HS-5 (cell line): ENCODE measurements at regions not wholly inside any gene's neighbourhood (a gene's known extent, or its start where the extent isn't known, plus 50 kb on each side); places are given as distances from the start of the nearest gene placed in this dataset.
"Not testable (repeated sequence)": the region's sequence is repeated elsewhere in the genome, so short reads cannot be mapped to it uniquely, and the experiment has no call there.

Experiments
- DNase-seq: peaks from one replicate; pipeline ENCODE4 v3.0.0-alpha.2; 2012; ENCODE audit warnings: low read depth

DNA sequence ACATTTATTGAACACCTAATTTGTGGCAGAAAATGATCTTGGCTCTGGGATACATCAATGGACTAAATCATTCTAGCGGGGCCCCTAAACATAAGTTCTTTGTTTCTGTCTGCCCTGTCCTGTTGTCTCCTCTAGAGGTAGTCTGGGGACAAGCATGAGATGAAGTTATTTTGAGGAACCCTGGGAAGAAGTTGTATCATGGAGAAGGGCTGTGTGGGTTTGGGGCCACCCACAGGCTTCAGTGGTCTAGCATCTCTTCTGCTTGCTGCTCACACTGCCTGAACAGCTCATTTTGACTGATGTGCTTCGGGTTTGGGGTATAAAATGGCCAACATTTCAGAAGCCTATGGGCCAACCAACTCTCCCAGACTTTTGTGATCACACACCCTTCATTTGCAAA lies 50.3 kb upstream of the OSBPL11 start:
- DNase-seq, result no peak

DNA sequence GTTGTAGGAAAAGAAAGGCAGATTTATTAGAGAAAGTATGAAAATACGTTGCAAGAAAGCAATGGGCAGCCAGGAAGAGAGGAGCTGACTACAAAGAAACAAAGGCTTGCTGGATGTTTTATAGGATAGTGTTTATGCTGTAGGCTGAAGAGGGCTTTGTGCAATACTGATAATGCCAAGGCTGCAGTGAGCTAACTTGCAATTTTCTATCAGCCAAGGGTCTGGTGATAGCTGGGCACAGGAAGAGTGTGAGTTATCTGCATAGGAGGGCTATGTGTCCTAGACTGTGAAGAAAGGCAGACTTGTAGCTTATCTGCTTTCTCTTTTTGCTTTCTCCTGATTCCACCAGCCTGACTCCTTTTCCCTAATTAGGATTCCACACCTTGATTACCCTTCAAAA lies 51.3 kb upstream of the OSBPL11 start:
- DNase-seq, result no peak

DNA sequence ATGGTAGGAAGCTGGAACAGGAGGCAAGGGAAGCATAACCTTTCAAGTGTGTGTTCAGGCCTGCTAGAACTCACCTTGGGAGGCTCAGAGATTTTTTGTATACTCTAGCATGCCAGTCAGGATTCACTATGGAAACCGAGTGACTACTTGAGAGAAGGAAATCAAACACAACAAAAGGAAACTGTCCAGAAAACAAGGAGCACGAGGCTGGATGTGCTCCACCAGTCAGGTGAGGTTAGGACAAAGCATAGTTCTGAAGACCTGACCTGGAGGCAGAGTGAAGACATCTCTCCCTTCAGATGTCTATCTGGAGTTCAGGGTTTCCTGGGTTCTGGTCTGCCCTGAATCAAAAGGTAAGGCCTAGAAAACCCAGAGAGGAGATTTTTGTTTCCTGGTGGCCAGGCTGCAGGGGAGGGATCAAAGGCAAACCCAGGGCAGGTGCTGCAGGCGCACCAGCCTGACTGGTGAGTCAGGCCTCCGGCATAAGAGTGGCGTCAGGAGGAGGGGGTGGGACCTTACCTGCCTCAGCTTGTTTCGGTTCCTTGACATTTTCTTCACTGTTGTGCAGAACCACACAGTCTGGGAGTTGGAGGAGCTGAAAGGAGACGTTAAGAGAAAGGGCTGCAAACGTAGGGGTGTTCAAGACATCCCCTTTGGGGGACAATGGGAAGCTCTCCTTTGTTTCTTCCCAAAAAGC lies 52.2 kb upstream of the OSBPL11 start:
- no peak for DNase-seq

DNA sequence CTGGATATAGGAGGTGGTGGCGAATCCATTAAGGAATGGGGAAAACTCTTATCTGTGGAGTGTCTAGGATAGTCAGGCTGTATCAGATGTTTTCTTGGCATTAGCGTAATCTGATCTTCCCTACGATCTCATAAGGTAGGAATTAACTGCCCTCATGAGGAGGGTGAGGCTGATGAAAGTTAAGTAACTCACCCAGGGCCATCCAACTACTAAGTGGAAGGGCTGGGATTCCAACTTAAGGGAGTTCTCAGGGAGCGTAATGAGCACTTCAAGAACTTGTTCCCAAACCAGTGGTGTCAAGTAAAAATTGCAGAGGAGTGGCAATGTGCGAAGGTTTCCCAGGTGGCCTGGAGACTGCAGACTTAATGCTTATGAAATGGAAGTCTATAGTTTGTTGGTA lies 55.9 kb upstream of the OSBPL11 start:
- DNase-seq, result peak; percentile 26

DNA sequence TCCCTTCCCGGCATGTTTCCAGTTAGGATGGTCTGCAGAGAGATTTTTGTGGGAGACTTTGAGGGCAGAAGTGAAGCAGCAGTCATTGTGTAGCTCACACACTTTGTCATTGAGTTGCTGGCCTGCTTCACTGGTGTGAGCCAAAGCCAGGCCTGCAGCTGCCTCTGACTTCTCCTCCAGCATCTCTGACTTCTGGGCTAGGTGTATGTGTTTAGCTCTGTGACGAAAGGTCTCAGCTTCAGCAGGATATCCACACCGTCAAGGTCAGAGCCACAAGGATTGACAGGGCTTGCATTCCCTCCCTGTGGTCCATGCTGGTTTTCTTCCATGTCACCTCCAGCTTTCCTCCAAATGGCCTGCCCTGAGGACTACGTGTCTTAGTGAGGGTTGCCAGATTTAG lies 57.1 kb upstream of the OSBPL11 start:
- no peak for DNase-seq

DNA sequence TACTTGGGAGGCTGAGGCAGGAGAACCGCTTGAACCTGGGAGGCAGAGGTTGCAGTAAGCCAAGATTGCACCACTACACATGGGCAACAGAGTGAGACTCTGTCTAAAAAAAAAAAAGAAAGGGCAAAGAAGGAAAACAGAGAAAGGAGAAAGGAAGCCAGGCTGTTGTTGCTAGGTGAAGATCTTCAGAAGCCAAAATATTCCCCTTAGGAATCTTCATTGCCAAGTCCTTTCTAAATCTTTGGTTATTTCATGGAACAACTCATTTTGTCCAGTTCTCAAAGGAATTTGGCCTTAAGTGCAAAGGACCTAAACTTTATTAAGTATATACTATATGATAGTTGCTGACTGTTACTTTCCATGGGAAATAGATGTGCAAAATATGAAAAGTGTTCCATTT lies 59.2 kb upstream of the OSBPL11 start:
- DNase-seq, result no peak

DNA sequence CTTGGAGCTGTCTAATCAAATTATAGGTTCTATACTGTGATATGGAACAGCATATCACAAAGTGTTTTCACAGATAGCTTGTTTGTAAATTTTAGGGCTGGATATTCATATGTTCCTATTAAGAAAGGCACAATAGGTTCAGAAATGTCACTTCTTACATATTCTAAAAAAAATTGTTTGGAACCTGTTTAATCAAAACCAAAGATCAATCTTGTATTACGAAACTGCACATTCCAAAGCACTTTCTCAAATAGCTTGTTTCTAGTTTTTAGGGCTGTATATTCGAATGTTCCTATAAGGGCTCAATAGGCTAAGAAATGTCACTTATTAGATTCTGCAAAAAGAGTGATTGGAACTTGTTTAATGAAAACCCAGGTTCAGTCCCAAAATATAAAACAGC lies 67.4 kb upstream of the OSBPL11 start:
- DNase-seq, result peak; percentile 36

DNA sequence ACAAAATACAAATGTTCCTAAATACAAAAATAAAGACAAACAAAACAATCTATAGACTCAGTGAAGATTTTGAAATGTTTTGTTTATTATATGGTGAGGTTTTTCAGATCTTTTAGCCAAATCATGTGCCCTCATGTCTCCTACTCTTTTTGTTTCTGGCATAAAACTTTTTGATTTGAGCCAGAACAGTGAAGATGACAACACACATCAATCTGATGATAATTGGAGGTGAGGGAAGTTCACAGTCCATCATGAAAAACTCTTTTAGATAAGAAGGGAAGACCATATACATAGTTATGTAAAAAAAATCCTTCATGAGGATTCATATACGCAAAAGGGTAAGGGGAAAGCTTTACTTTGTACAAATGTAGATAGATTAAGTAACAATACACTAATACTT lies 75.1 kb upstream of the OSBPL11 start:
- DNase-seq, result no peak

DNA sequence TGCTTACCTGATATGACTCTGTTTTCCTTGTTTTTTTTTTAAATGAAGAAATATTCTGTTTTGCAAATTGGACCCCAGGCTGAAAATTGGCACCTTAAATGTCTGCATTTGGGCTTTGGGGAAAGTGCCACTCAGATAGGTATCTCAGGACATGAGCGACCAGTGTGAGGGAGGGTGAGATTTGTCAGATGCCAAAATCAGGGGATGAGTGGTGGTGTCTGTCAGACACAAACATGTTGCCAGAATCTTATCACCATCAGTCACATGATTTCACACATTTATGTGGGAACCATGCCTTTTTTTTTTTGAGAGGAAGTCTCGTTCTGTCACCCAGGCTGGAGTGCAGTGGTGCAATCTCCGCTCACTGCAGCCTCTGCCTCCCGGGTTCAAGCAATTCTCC lies 75.6 kb upstream of the OSBPL11 start:
- no peak for DNase-seq

DNA sequence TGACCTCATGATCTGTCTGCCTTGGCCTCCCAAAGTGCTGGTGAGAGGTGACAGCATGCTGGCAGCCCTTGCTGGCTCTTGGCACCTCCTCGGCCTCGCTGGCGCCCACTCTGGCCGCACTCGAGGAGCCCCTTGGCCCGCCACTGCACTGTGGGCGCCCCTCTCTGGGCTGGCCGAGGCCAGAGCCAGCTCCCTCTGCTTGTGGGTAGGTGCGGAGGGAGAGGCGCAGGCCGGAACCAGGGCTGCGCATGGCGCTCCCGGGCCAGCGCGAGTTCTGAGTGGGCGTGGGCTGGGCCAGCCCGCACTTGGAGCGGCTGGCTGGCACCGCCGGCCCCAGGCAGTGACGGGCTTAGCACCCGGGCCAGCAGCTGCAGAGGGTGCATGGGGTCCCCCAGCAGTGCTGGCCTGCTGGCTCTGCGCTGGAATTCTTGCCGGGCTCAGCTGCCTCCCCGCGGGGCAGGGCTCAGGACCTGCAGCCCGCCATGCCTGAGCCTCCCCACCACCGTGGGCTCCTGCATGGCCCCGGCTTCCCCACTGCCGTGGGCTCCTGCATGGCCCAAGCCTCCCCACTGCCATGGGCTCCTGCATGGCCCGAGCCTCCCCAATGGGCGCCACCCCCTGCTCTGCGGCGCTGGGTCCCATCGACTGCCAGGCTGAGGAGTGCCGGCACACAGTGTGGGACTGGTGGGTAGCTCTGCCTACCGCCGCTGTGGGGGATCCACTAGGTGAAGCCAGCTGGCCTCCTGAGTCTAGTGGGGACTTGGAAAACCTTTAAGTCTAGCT lies 76.4 kb upstream of the OSBPL11 start:
- no peak for DNase-seq

DNA sequence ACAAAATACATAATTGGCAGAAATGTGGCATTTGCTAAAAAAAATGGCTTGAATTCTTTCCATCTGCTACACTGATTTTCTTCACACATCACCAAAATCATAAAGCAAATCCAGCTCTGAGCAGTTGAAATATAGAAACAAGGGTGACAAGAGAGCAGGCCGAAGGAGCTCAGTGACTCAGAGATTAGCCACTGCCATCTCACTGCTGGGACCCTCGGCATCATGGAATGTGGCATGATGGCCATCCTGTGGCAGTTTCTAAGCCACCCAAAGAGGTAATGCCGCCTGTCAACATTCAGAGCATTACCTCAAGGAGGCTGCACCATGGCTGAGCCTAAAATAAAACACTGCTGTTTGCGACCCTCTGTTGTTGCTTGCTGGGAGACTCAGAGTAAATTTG lies 80.5 kb upstream of the OSBPL11 start:
- DNase-seq, result no peak

DNA sequence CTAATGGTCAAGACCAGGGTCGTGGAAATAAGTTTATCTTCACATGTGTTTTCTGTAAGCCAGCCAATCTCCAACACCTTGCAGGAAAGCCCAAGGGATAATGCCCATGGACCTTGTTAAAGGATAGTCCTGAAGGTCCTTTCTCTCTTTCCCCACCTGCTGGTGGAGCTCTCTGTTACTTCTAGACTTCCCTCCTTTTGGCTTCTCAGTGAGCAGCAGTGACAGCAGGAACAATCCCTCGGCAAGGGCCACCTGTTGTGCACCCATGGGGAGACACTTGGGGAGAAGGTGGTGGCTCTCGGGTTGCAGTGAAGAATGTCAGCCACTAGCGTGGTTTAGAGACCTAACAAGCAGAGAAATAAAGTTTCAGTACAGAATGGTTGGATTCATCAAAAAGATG lies 84.0 kb upstream of the OSBPL11 start:
- no peak for DNase-seq

DNA sequence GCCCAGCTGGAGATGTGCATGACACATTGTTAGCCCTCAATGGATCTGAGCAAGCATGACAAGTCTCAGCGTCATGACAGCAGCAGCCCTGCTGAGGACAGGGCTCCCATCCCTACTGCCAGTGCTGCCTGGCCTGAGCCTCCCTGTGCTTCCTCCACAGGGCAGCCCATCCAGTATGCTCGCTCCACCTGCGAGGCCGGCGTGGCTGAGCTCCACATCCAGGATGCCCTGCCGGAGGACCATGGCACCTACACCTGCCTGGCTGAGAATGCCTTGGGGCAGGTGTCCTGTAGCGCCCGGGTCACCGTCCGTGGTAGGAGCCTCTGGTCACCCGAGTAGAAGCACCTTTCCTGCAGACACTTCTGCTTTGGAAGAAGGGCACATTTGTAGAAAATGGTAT lies 85.8 kb upstream of the OSBPL11 start:
- no peak for DNase-seq

DNA sequence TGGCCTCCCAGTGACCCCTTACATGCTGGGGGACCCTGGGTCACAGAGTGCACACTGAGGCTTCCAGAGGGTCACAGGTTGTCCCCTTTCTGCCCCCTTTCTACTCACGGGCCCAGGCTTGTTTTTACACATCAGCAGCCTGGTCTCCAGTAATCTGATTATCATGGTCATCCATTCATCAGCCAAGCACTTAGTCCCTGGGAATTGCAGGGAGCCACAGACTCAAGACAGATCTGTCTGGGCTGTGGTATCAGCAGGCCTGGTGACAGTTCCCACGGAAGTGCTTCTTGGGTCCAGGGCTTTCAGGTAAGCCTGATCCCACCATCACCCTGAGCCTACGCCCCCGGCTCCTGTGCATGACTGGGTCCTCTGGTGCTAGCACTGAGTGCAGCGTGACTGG lies 86.6 kb upstream of the OSBPL11 start:
- DNase-seq, result not testable (repeated sequence)

DNA sequence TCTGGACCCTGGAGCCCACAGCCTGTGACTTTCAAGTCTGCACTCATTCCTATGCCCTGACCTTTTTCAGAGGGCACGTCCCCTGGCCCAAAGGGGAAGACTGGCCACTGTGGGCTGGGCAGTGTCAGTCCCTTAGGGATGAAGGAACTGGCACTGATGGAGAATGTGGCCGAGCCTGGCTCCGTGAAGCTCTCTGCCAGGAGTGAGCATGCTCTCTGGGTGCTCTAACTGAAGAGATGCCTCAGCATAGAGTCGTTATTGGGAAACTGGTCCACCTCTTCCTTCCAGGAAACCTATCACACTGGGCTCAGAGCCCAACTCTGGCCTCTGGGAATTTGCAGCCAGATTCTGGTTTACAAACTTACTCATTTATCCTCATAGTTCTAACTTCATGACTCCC lies 87.3 kb upstream of the OSBPL11 start:
- DNase-seq, result peak; percentile 65

DNA sequence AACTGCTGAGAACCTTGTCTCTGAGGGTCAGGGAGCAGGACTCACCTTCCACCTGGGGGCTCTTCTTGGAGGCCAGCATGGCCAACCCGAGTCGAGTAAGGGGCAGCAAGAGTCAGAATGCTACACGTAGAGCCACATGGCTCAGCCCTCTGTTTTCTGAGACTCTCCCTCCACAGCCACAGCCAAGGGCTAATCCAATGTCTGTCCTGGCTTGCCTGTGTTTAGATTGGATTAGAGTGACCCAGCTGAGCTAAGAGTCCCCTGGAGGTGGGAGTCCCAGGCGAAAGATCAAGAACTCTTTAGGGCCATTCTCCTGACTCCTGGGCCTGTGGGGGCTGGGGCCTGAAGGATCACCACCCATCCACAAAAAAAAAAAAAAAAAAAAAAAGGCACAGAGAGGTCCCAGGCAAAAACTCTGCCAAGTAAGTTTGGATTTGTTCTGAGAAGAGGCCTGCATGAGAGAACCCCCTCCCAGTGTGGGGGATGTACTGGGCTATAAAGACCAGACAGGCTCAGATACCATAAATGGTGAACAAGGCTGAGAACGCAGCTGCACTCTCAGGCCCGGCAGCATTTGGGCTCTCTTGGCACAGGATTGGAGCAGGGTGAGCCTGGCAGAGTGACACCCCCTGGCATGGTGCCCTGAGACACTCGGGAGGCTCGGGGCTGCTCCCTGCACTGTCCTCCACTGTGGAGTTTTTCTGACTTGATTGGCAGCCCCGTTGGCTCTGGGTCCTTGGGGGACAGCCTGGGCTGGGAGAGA lies 88.0 kb upstream of the OSBPL11 start:
- no peak for DNase-seq

DNA sequence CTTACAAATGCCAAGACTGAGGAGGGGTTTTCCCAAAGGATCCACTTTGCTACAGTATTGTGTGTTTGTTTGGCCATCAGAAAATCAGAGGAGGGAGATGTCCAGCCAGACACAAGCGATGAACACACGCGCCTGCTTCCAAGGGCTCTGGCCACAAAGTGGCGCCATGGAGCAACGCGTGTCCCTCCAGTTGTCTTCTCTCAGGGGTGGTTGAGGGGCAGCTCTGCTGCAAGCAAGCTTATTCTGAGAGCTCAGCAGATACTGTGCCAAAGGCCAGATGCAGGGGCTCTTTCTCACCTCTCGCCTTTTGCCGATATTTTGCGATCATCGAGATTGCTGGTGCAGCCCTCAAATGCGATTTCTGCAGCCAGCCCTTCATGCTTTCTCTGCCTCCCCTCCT lies 88.9 kb upstream of the OSBPL11 start:
- DNase-seq, result no peak

DNA sequence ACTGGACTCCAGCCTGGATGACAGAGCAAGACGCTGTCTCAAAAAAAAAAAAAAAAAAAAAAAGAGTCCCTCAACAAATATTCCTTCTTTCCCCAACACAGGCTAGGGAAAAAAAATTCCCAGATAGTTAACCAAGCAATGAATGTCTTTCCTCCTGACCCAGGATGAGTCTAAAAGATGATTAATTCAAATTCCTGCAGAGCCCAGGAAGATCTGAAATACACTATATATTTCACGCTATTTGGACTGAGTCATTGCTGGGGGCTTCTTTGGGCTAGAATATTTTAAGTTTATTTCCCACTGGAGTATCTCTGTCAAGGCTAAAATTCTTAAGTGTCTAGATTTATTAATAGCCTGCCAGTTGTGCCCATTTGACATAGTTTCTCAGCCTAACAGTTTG lies 90.4 kb upstream of the OSBPL11 start:
- DNase-seq, result peak; percentile 75

DNA sequence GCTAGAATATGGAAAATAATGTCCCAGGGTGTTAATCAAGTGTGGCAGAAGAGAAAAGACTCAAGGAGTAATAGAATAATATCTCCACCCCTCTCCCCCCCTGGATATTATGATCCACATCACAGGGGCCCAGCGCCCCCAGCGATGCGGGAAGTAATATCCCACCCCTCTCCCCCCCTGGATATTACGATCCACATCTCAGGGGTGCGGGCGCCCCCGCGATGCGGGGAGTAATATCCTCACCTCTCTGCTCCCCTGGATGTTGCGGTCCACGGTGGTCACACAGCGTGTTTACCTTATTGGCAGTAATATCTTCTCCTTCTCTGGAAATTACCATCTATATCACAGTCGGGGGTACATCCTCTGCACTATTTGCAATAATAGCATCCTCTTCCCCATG lies 97.1 kb upstream of the OSBPL11 start:
- DNase-seq, result no peak

DNA sequence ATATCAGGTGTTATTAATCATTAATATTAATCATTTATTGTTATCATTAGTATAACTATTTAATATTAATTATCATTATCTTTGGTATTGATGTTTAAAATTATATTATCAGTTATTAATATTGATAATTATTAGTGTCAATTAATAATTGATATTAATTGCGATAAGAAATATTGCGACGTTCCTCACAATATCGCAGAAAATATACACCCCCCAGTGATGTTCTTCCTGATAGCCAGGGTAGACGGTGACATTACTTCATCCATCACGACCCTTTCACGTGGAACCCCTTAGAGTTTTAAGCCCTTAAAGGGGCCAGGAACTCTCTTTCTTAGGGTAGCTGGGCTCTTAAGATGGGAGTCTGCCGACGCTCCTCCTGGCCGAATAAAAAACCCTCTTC lies 98.6 kb upstream of the OSBPL11 start:
- DNase-seq, result no peak

DNA sequence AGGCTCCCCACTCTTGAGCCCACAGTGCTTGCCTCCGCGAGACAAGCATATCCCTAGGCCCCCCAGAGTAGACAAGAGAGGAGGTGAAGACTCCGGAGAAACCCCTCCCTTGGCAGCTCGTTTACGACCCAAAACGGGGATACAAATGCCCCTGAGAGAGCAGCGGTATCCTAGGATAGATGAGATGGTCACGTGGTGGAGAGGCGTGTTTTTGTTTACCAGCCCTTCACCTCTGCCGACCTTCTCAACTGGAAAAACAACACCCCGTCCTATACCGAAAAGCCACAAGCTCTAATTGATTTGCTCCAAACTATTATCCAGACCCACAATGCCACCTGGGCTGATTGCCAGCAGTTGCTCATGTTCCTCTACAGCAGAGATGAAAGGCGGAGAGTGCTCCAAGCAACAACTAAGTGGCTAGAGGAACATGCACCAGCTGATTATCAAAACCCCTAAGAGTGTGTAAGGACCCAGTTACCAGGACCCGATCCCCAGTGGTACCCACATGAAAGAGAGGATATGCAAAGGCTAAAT lies 99.5 kb upstream of the OSBPL11 start:
- DNase-seq, result no peak

DNA sequence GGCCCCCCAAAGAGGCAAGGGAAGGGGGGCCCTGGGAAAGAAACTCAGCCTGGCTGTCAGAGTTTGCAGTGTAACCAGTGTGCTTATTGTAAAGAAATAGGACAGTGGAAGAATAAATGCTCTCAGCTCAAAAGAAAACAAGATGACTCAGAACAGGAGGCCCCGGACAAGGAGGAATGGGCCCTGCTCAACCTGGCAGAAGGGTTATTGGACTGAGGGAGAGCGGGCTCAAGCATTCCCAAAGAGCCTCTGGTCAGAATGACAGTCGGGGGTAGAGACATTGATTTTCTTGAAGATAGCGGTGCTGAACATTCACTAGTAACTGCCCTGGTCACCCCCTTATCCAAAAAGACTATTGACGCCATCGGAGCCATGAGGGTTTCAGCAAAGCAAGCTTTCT lies 100.4 kb upstream of the OSBPL11 start:
- no peak for DNase-seq

DNA sequence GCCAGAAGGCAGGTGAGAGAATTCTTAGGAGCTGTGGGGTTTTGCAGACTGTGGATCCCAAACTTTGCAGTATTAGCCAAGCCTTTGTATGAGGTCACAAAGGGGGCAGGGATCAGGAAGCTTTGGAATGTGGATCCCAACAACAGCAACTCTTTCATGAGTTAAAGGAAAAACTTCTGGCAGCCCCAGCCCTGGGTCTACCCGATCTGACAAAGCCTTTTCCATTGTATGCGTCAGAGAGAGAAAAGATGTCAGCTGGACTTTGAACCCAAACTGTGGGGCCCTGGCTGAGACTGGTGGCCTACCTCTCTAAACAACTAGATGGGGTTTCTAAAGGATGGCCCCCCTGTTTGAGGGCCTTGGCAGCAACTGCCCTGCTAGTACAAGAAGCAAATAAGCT lies 101.8 kb upstream of the OSBPL11 start:
- DNase-seq, result not testable (repeated sequence)
